Mucosa of descending colon (tissue), 3 donors: ENCODE measurements at regions not wholly inside any gene's neighbourhood (a gene's known extent, or its start where the extent isn't known, plus 50 kb on each side); places are given as distances from the start of the nearest gene placed in this dataset.
"Not testable (repeated sequence)": the region's sequence is repeated elsewhere in the genome, so short reads cannot be mapped to it uniquely, and the experiment has no call there.

Experiments used
- ATAC-seq: fragments of 200-7000 bp; cut with Tn5 transposase; one replicate; pipeline ENCODE4 v1.9.1; 2020; ENCODE audit warnings: mild to moderate bottlenecking, moderate library complexity
- DNase-seq, 3 donors: peaks; one replicate each; pipeline ENCODE4 v3.0.0-alpha.2; 2020
- H3K36me3 ChIP-seq: fragments of 200-600 bp; one replicate; pipeline ENCODE4 v1.8.0; 2021; ENCODE audit warnings: low read depth, mild to moderate bottlenecking
- H3K4me1 ChIP-seq: fragments of 200-600 bp; one replicate; pipeline ENCODE4 v1.8.0; 2021; ENCODE audit warnings: low read depth, mild to moderate bottlenecking
- H3K4me3 ChIP-seq: fragments of 200-600 bp; one replicate; pipeline ENCODE4 v1.8.0; 2021; ENCODE audit warnings: mild to moderate bottlenecking
- H3K9me3 ChIP-seq: fragments of 200-600 bp; one replicate; pipeline ENCODE4 v1.8.0; 2021; ENCODE audit warnings: mild to moderate bottlenecking
- CTCF ChIP-seq: fragments of 200-600 bp; IDR thresholded peaks from one replicate; pipeline ENCODE4 v1.8.0; 2022; ENCODE audit warnings: antibody characterized with exemption, mild to moderate bottlenecking
- intact Hi-C, 2 donors: fragments of 100-400 bp; cut with DNase I in 1 of 2; cut with micrococcal nuclease in 1 of 2; formaldehyde crosslinking; loops; one replicate each; pipeline versions ENCODE4 v1.11.0 to v1.11.1; 2022; cut with DNase I, micrococcal nuclease
- donor health status: DM: no; HTN: no; CAD: no; lungs with moderate emphysema.
- donor health status: DM: no; HTN: no; CAD: no.
- donor health status: DM: no; HTN: yes; CAD: no.

DNA sequence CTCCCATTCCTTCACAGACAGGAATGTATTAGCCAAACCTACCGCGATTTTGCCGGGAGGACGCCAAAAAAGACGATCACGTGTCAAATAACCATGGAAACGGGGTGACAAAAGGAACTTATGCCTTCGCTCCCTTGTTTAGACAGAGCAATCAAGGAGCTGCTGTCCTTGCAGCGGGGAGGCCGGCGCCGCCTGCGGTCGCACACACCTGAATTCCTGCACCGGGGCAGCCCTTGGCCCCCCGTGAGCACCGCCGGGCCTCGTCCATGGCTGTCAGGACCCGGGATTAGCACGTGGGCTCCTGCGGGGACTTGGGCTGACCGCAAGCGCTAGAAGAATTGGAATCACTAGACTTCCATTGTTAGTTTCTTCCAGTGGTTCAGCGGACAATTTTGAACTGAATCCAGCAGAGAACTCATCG, 193.1 kb downstream of the SHQ1 start:
- no peak for ATAC-seq

GRCh38 chr3:72652395-72652794, 195.8 kb downstream of the SHQ1 start:
- intact Hi-C loops, result no loop called here
- no peaks in the 10 kb centered on the region for H3K36me3 ChIP-seq
- no peak overlapping the region for H3K4me3 ChIP-seq
- no peak for TF ChIP-seq CTCF
- DNase-seq (no peak), ATAC-seq (no peak)
- H3K4me1 ChIP-seq, result no peaks in the 10 kb centered on the region
- H3K9me3 ChIP-seq, result no peaks in the 10 kb centered on the region

More for the DNA sequence above, 193.1 kb downstream of the SHQ1 start:
- Histone ChIP-seq H3K4me3 (no peak overlapping the region), H3K36me3 (no peaks in the 10 kb centered on the region), H3K4me1 (no peaks in the 10 kb centered on the region), H3K9me3 (no peaks in the 10 kb centered on the region)
- no peak for TF ChIP-seq CTCF
- DNase-seq, result peak in 1 of 3 donors; percentile 2
- intact Hi-C loops, result no loop called here

GRCh38 chr3:72651498-72651897, 196.7 kb downstream of the SHQ1 start:
- intact Hi-C loops, result no loop called here
- H3K9me3 ChIP-seq, result no peaks in the 10 kb centered on the region
- H3K4me3 ChIP-seq, result no peak overlapping the region
- DNase-seq (no peak), ATAC-seq (no peak)
- no peak for TF ChIP-seq CTCF
- H3K36me3 ChIP-seq, result no peaks in the 10 kb centered on the region
- H3K4me1 ChIP-seq, result no peaks in the 10 kb centered on the region

- Histone ChIP-seq H3K36me3 (no peaks in the 10 kb centered on the region), H3K4me1 (no peaks in the 10 kb centered on the region), H3K9me3 (no peaks in the 10 kb centered on the region), H3K4me3 (no peak overlapping the region)
- intact Hi-C loops, result no loop called here
- no peak for TF ChIP-seq CTCF
- DNase-seq (no peak), ATAC-seq (no peak)
Measured at GRCh38 chr3:72646263-72646662, 202.0 kb downstream of the SHQ1 start.

GRCh38 chr3:72643635-72644034, 204.6 kb downstream of the SHQ1 start:
- DNase-seq, H3K36me3 ChIP-seq, H3K9me3 ChIP-seq, H3K4me3 ChIP-seq, ATAC-seq, intact Hi-C loops, H3K4me1 ChIP-seq: not testable (repeated sequence)

- TF ChIP-seq CTCF, result no peak
- intact Hi-C loops, result no loop called here
- no peak for ATAC-seq
- no peak for DNase-seq
- H3K4me1 ChIP-seq, result no peaks in the 10 kb centered on the region
- H3K4me3 ChIP-seq, result no peak overlapping the region
- H3K36me3 ChIP-seq, result no peaks in the 10 kb centered on the region
- H3K9me3 ChIP-seq, result no peaks in the 10 kb centered on the region
Measured at GRCh38 chr3:72641684-72642083, 206.6 kb downstream of the SHQ1 start.
